NCI-H2171 (cell line): ENCODE measurements at regions not wholly inside any gene's neighbourhood (a gene's known extent, or its start where the extent isn't known, plus 50 kb on each side); places are given as distances from the start of the nearest gene placed in this dataset.

Source experiments
- DNase-seq: peaks from one replicate; lab custom pipeline; 2025; lab: John Stamatoyannopoulos, UW

DNA sequence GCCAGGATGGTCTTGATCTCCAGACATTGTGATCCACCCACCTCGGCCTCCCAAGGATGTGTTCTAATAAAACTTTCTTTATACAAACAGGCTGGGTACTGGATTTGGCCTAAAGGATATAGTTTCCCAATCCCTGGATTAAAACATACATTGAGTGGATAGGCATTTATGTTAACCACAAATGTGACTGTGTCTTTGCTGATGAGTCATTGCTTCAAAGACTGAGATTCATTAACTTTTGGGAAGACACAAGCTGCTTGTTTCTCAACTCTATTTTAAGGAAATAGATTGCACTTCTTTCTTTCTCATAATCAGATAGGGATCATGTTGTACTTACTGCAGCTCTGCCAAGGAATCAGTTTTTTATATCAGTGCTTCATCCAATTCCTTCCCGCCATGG, 131.3 kb upstream of the AGA start:
- DNase-seq = no peak

DNA sequence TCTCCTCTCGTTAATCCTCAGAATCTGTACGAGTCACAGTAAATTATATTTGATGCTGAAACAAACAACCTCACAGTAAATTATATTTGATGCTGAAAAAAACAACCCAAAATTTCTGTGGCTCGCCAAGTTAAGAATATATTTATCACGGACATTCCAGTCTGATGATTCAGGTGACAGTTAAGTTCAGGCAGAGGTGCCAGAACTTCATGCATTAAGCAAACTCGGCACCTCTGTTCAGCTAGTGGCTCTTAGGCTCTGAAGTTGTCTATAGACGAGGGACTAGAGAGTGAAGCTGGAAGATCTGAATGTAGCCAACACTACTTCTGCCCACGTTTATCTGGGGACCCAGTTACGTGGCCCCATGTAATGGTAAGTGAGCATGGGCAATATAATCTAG, 132.2 kb upstream of the AGA start:
- DNase-seq = no peak

DNA sequence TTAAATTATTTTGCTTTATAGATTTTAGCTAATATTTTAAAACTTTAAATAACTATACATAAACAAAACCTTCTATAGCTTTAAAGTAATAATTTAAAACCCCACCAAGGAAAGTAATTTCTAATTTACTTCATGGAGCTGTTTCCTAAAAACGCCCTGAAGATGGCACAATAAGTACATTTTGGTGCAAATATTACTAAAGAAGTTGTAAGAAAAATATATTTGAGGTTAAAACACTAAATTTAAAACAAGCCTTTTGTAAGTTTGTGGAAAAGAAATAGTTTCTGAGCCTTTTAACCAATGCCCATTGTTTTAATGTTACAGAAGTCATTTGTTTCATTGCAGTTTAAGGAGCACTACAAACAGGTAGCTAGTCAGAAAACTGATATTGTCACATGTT, 137.4 kb upstream of the AGA start:
- no peak for DNase-seq

DNA sequence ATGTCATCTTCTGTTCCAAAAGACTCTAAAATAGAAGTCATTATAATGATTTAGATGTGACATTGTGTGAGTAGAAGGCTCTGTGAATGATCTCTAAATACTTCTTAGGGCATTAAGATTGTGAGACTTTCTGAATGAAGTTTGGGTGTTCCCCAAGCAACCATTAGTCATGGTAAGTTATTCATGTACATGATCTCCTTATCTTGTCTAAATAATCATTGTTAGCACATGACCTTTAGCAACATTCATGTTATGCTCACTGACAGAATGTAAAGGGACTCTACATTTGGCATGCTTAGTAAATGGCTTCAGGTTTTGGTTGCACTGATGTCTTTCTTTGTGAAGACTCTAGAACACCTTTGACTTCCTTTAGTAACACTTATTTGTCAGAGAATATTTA, 140.8 kb upstream of the AGA start:
- no peak for DNase-seq

DNA sequence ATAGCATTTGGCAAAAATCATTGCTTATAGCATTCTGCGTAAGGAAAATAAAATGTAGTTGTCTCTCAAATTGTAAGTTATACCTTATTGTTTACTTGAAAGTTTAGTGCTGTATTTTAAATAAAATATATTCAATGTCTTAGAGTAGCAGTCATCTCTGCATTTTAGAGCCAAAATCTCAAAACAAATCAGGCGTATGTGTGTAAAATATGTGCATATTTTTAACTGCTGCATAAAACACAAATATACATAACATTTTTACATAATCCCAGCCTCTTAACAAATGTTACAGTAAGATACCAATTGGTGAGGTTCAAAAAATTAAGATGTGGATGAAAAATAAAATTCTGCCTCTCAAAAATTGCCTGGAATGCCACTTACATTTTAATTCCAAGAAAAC, 145.8 kb upstream of the AGA start:
- no peak for DNase-seq

DNA sequence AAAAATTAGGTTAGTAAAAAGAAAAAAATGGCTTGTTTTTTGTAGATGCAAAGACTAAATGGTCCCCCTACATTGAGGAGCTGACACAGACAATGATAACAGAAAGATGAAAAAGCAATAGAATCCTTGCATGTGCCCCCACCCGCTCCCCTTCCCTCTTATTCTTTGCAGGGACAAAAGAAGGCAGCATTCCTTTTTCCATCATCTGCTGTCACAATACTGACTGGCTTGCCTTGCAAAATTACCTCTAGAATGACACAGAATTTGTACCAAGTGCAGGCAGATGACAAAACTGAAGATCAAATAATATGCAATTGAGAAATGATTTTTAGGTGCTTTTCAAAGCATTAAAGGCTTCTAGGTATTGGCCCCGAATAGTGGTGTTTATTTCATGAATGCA, 153.1 kb upstream of the AGA start:
- no peak for DNase-seq

DNA sequence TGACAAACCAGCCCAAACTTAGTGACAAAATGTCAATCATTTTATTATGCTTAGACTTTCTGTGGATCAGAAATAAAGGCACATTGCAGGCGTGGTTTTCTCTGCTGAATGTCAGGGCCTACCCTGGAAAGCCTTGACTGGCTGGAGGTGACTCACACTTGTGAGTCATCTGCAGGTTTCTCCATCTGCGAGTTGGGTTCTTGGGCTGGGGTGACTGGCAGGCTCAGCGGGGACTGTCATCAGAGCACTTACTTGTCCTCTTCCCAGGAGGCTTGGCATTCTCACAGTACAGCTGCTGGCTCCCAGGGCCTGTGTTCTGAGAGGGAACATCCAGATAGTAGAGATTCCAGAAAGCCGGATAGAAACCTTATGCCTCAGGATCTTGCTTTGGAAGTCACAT, 153.8 kb upstream of the AGA start:
- no peak for DNase-seq

DNA sequence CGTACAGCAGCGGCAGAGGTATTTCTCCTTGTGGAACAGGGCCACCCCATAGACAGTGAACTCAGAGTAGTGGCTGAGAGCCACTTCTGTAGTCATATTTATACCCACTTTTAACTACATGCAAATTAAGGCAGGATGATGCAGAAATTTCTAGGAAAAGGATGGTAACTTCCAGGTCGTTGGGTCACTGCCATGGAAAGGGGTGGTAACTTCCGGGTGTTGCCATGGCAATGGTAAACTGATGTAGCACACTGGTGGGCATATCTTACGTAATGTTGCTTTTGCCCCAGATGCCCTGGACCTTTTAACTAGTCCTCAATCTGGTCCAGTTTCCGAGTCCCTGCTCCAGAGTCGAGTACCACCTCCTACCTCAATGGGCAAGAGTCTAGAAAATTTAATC, 154.8 kb upstream of the AGA start:
- no peak for DNase-seq

DNA sequence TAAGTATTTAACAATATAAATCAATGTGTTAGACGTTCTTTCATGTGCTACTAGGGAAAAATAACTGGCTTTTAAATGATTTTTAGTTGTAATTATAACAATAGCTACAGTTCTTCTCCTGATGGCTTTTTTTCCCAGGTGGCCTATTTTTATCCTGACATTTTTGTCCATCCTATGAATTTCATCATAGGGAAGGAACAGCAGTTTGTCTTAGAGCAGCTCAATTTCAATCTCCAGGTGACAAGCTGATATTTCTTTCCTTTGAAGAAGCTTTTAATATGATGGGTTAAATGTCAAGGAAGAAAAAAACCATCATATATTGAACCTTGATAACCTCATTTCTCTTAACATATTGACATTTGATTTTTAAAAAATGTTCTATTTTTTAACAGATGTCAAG, 163.0 kb upstream of the AGA start:
- DNase-seq = no peak

DNA sequence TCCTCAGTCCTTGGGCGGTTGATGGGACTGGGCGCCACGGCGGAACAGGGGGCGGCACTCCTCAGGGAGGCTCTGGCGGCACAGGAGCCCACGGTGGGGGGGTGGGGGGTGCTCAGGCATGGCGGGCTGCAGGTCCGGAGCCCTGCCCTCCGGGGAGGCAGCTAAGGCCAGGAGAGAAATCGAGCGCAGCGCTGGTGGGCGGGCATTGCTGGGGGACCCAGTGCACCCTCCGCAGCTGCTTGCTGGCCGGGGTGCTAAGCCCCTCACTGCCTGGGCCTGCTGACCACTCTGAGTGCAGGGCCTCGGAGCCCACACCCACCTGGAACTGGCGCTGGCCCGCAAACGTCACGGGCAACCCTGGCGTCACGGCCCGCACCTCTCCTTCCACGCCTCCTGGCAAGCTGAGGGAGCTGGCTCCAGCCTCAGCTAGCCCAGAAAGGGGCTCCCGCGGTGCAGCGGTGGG, 164.9 kb upstream of the AGA start:
- DNase-seq = no peak

DNA sequence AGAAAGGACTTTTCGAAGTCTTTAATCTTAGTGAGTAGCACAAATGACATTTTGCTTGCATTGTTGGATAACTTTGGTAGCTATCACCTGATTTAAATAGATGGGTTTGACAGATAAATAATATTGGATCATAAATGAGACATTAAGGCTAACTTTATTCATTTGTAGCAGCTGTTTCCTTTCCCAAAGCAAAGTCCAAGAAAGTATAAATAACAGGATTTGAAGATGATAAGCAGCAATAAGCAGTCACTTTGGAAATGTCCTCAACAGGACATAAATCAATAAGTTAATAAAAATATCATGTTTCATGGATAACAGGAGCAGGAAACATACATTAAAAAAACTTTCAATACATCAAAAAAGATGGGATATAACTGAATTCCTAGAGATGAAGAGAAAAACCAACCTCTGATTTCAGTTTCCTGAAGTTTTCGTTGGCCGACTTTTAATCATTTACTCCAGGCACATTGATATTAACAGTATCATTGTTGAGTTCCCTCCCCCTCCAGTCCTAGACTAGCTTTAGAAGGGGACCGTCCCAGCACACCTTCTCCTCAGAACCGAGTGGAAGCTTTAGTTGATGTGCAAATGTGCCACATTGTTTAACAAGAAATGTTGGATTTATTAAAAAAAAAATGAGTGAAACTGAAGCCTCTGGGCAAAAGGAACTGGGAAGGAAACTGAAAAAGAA, 169.9 kb upstream of the AGA start:
- DNase-seq = no peak

DNA sequence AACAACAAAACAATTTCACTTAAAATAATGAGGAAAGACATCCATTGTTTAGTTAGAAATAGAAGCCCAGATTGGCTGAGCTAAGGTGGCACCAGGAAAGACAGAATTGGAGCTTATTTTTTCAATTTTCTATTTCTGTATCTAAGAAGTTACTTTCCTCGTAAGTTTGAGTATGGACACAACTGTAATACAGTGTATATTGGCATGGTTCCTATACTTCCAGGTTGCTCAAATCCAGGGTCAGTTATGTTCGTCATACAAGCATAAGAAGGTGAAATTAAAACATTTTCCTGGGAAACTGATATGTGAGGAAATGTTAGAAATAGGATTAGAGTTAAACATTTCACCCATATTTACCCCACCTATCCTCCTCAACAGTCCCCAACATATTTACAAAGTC, 170.4 kb upstream of the AGA start:
- no peak for DNase-seq

DNA sequence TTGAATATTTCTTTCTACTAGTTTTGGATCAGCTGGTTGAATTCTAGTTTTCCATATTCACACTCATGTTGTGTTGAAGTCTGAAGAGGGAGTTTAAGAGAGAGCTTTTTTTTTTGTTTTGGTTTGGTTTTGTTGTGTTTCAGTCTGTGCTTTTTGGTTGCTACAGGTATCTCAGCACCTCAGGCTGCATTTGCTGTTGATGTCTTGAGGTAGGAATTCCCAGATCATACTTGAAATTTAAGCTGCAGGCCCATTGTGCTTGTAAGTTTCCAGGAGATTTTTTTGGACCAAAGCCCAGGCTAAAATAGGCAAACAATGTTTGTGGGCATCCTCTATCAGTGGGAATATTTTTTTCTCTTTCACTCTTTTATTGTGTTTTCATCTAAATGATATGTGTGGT, 190.2 kb upstream of the AGA start:
- no peak for DNase-seq

DNA sequence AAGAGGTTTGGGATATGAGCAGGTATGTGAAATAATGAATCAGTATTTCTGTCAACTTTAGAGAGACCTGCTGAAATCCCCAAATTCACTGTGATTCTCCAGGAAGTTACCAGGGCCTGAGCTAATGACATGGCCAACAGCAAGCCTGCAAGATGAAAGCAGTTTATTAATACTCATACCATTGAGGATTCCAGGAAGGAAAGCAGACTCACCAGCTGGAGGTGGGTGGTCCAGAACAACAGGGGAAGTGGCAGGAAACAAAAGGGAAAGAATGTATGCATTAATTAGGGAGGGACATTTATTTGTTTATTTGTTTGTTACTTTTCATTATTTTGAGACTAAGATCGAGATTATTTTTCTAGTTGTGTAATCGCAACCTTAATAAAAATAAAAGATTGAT, 196.6 kb upstream of the AGA start:
- DNase-seq = no peak

DNA sequence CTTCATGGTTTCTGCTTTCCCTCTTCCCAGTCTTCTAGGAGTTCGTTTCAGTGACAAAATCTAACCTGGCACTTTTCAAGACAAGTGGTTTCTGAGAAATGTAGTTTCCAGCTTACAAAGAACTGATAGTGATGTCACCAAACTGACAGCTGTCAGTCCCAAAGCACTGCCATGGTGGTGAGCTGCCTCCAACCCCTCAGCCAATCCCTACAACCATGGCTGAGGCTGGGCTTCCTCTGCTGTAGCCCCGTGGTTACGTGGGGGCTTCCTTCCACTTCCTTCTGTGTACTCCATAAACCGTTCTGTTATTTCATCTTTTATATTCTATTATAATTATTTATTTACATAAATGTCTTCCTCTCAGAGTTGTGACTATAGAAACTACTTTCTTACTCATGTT, 198.6 kb upstream of the AGA start:
- no peak for DNase-seq

DNA sequence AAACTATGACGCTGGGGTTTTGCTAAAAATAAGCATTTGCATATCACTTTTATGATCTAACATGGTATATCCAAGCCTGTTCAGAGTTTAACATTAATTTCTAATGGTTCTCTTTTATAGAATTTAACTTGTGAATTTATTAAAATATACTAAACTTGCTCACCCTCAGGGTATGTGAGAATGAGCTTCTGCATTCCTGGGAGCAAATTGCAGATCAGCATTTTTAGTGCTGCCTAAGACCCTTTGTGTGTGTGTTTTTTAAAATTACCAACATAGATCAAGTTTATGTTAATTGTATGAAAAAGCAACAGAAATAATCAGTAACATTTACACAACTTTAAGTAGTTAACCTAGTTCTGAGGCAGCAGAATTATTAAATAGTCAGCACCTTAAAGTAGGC, 218.0 kb upstream of the AGA start:
- no peak for DNase-seq

DNA sequence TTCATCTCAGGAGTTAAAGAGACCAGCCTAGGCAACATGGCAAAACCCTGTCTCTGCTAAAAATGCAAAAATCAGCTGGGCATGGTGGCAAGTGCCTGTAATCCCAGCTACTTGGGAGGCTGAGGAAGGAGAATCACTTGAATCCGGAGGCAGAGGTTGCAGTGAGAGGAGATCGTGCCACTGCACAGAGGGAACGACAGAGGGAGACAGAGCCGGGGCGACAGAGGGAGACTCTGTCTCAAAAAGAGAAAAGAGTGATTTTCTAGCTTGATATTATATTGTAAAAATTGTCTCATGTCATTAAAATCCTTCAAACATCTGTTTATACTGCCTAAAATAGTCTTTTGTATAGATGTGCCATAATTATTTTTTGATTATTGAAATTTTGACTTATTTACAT, 225.4 kb upstream of the AGA start:
- no peak for DNase-seq

DNA sequence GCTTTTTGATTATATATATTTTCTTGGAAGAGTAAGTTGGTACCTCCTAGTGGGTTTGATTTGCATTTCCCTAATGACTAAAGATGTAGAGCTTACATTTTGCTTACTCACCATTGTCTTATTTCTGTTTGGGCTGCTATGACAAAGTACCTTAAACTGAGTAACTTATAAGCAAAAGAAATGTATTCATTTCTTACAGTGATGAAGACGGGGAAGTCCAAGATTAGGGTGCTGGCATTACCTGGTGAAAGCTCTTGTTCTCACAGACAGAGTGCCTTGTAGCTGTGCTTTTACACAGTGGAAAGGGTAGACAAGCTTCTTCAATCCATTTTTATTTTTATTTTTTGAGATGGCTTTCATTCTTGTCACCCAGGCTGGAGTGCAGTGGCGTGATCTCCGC, 229.2 kb upstream of the AGA start:
- no peak for DNase-seq

DNA sequence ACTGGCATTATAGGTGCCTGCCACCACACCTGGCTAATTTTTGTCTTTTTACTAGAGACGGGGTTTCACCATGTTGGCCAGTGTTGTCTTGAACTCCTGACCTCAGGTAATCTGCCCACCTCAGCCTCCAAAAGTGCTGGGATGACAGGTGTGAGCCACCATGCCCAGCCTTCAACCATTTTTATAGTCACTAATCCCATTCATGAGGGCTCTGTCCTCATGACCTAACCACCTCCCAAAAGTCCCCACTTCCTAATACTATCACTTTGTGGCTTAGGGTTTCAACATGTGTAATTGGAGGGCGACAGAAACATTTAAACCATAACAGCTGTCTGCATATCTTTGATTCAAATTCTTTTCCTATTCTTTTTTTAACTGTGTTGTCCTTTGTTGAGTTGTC, 229.6 kb upstream of the AGA start:
- DNase-seq = no peak

DNA sequence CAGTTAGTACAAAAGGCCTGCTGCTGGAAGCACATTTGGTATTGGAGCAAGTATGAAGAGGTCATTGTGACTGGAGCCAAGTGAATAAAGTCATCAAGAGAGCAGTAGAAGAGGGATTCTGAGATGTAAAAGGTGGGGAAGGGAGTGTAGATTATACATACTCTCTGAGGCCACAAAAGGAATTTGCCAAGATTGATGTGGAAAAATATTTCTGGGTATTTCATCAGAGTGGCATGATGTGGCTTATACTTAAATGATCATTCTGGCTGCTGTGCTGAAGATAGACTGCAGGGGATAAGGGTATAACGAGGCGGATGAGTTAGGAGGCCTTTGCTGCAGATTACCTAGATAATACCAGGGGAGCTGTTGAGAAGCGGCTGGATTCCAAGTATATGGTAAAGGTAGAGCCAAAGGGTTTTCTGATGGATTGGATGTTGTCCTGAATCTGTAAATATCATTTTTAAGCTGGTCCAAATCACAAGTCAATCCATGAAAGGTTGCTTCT, 231.8 kb upstream of the AGA start:
- no peak for DNase-seq

DNA sequence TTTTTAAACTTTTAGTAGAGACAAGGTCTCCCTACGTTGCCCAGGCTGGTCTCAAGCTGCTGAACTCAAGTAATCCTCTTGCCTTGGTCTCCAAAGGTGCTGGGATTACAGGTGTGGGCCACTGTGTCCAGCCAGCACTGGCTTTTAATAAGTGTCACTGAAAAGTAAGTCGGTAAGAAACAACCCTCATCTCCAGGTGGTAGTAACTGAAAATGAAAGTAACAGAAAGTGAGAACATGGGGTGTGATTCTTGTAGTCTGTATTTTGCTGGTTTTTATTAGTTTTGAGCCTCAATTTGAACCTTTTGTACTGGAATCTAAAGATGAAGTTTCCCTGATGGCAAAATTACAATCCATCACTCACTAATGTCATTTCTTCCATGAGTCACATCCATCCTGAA, 238.1 kb upstream of the AGA start:
- DNase-seq = no peak

DNA sequence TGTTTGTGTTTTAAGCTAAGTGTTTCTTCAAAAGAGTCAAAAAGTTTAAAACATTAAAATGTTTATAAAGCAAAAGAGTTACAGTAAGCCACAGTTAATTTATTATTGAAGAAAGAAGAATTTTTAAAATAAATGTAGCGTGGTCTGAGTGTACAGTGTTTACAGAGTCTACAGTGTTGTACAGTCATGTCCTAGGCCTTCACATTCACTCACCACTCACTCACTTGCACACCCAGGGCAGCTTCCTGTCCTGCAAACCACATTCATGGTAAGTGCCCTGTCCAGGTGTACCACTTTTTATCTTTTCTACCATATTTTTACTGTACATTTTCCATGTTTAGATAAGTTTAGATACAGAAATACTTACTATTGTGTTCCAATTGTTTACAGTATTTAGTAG, 239.7 kb upstream of the AGA start:
- no peak for DNase-seq

DNA sequence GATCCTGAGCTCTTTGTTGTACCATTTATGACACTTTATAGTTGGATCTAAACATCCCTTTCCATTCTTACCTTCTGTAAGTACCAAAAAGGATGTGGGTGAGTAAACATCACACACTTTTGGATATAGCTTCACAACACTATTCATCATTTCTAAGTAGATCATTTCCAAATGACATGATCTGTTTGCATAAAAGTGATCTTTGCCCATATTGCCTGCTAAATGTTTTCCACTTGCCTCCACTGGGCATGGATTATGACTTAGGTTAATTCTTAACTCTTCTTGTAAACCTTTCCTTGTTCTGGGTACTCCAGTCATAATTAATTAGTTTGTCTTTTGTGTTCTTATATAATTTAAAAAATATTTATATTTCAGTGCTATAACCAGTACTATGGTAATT, 244.9 kb upstream of the AGA start:
- no peak for DNase-seq

DNA sequence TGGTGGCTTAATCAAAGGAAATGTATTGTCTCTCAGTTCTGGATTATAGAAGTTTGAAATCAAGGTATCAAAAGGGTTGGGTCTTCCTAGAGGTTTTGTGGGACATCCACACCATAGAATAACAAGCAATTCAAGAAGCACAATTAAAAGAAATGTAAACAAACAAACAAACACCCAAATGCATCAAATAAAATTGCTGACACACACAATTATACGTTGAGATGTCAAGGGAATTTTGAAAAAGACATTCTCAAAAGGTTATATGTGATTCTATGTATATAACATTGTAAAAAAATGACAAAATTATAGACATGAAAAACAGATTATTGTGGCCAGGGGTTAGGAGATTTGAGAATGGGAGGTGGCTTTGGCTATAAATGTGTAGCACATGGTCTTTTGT, 250.7 kb upstream of the AGA start:
- no peak for DNase-seq
